ENCODE measurements at regions not wholly inside any gene's neighbourhood (a gene's known extent, or its start where the extent isn't known, plus 50 kb on each side); places are given as distances from the start of the nearest gene placed in this dataset.

GRCh38 chr20:52683761-52684160 is 288.4 kb upstream of the TSHZ2 start:
- no peak for DNase-seq

GRCh38 chr20:52682237-52682636 is 289.9 kb upstream of the TSHZ2 start:
- no peak for DNase-seq
- in situ Hi-C loops (cut with MboI; ENCODE audit: low pct_unique_long_range_greater_than_20kb, low sequenced_read_pairs) = no loop called here

More at GRCh38 chr20:52683761-52684160, 288.4 kb upstream of the TSHZ2 start:
- in situ Hi-C loops (cut with MboI; ENCODE audit: low pct_unique_long_range_greater_than_20kb, low sequenced_read_pairs) = no loop called here

DNA sequence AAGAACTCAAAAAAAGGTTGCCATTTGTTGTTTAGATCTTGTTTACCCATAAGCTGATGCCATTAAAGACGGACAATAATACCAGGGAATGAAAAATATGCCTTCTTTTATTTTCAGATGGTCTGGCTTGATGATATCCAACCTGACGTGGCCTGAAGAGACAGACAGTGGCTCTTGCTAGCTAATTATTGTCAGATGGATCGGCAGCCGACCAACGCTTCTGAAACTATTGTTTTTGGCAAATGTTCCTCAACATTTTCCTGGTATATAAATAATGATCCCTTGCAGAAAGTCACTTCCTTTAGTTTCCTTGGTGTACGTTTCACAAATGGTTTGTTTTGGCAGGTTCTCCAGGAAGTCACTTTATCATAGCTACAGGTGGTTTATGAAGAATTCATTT is 290.9 kb upstream of the TSHZ2 start:
- no peak for DNase-seq
- in situ Hi-C loops (cut with MboI; ENCODE audit: low pct_unique_long_range_greater_than_20kb, low sequenced_read_pairs) = no loop called here

GRCh38 chr20:52677216-52677615 is 294.9 kb upstream of the TSHZ2 start:
- in situ Hi-C loops (cut with MboI; ENCODE audit: low pct_unique_long_range_greater_than_20kb, low sequenced_read_pairs) = no loop called here
- no peak for DNase-seq

GRCh38 chr20:52676283-52676995 is 295.7 kb upstream of the TSHZ2 start:
- in situ Hi-C loops (cut with MboI; ENCODE audit: low pct_unique_long_range_greater_than_20kb, low sequenced_read_pairs) = no loop called here
- no peak for DNase-seq

DNA sequence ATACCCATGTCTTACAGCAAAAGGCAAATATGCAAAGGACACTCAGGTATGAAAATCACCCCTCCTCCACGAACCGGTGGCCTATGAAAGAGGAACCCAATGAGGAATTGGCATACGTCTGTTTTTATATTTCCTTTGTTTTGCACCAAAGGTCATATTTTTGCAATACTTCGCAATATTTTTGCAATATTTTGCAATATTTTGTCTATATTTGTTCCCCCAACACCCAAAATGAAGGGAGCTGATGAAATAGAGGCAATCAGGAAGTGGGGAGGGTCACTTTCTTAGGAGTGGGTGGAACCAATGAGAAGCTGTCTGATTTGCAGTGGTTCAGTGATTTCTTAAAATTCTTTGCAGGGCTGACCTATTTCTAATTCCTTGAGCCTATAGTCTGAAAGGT is 296.8 kb upstream of the TSHZ2 start:
- in situ Hi-C loops (cut with MboI; ENCODE audit: low pct_unique_long_range_greater_than_20kb, low sequenced_read_pairs) = no loop called here
- DNase-seq = no peak

DNA sequence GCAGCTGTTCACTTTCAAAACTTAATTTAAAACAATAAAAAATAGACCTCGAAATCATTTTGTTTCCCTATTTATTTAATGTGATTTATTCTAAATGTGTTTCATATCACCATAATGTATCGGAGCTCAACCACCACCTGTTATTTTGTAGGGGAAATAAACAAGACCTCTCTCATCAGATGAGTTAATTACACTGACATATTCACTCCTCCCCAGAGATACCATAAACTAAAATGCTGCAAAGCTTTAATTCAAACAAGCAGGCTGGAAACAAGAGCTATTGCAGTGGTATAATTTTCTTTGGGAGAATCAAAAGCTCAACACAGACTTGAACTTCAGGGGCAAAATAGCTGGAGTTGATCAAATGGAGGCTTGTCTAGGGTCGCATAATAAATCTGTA is 303.5 kb upstream of the TSHZ2 start:
- DNase-seq = no peak
- in situ Hi-C loops (cut with MboI; ENCODE audit: low pct_unique_long_range_greater_than_20kb, low sequenced_read_pairs) = no loop called here

DNA sequence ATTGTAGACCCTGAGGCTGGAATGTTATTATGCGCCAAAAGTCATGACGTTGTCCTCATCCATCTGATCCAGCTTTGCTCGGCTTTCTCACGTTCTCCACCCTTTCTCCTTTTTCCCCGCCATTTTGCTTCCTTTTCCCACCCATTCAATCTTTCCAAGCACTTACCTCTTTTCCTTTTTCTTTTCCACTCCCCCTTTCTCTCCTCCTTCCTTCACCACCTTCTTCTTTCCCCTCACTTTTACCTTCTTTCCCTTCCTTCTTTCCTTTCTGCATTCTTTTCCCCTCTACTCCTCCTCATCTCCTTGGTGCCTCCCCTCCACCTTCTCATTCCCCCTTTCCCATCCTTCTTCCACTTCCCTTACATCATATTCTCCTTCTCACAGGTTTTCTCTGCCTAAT is 304.8 kb upstream of the TSHZ2 start:
- DNase-seq = no peak
- in situ Hi-C loops (cut with MboI; ENCODE audit: low pct_unique_long_range_greater_than_20kb, low sequenced_read_pairs) = no loop called here

DNA sequence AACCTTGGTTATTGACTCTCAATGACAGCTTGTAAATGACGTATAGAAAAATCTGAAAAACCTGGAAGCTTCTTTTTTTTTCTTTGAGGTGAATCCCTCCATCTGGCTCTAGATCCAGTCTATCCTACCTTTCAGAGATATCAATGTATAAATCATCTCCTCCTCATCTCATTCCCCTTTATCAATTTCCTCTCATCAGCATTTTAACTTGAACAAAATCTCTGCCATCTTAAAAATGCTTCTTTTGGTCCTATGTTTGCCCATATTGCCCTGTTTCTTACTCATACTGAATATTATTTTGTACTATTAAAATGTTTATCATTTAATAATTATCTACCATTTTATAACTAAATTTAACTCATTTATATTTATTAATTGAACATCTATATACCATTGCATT is 306.7 kb upstream of the TSHZ2 start:
- in situ Hi-C loops (cut with MboI; ENCODE audit: low pct_unique_long_range_greater_than_20kb, low sequenced_read_pairs) = no loop called here
- no peak for DNase-seq

DNA sequence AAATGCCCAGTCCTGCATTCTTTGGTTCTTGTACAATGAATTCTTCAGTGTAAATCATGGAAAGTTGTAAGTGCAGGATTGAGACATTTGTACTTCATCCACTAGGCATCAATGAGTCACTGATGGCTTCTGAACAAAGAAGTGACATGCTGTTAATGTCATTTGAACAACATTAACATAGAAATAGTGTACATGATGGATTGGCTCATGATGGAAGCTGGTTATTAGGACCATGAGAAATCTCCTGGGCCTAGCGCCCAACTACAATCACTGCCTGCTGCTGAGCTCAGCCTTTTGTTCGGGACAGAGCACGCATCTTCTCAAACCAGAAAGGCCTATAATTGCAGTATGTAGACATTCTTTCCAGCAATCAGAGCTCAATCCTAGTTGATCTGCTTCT is 316.8 kb upstream of the TSHZ2 start:
- no peak for DNase-seq
- in situ Hi-C loops (cut with MboI; ENCODE audit: low pct_unique_long_range_greater_than_20kb, low sequenced_read_pairs) = no loop called here

DNA sequence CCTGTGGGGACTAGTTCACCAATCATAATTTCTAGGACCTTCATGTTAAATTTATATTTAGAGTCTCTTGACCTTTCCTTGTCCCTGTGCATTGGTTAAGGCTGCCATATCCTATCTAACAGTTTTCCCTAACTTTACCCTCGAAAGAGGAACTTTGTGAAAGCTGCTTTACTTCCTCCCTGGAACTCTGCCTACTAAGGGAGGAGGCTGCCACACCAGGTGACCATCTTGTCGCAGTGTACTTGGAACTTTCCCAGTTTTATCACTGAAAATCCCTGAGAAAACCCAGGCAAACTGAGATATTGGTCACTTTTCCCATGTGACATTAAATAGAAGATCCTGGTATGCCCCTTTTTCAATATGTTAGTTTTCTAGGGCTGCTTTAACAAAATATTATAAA is 317.6 kb upstream of the TSHZ2 start:
- no peak for DNase-seq
- in situ Hi-C loops (cut with MboI; ENCODE audit: low pct_unique_long_range_greater_than_20kb, low sequenced_read_pairs) = no loop called here

GRCh38 chr20:52652271-52652670 is 319.9 kb upstream of the TSHZ2 start:
- in situ Hi-C loops (cut with MboI; ENCODE audit: low pct_unique_long_range_greater_than_20kb, low sequenced_read_pairs) = no loop called here
- DNase-seq = no peak

DNA sequence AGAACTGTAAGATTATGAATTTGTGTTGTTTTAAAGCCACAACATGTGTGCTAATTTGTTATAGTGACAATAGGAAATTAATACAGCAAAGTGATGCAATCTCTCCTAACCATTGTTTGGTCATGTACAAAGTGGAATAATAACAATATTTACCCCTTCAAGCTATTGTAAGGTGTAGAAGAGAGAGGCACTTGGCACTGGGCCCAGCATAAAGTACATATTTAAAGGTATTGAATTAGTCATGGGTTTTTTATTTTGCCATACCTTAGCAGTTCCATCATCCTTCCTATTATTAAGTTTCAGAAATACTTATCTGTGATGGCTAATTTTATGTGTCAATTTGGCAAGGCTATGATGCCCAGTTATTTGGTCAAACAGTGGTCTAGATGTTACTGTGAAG is 322.4 kb upstream of the TSHZ2 start:
- no peak for DNase-seq
- in situ Hi-C loops (cut with MboI; ENCODE audit: low pct_unique_long_range_greater_than_20kb, low sequenced_read_pairs) = no loop called here

DNA sequence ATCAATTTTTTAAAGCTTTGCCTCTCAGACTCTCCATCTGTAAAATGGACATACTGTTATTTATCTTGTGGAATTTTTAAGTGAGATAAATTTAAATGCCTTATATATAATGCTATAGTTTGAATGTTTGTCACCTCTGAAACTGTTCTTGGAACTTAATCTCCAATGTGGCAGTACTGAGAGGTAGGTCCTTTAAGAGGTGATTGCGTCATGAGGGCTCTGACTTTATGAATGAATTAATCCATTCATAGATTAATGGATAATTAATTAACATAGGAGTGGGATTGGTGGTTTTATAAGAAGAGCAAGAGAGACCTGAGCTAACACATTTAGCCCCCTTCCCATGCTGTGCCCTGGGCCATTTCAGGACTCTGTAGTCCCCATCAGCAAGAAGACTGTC is 326.3 kb upstream of the TSHZ2 start:
- in situ Hi-C loops (cut with MboI; ENCODE audit: low pct_unique_long_range_greater_than_20kb, low sequenced_read_pairs) = no loop called here
- DNase-seq = no peak

DNA sequence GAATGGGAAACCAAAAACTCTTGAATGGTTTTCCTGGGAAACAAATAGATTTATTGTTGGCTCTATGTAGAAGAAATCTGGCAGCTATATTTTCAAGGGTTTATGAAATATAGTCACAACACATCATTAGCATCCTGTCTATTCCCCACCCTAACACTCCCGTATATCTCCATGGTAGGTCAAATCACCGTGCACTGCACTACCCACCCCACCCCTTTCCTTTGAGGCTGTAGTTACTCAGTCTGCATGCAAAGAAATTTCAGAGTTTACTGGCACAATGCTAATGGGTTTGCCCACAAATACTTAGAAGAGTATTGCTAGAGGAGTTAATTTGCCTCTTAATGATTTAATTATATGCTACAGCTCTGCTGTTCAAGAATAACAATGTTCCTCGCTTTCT is 329.1 kb upstream of the TSHZ2 start:
- in situ Hi-C loops (cut with MboI; ENCODE audit: low pct_unique_long_range_greater_than_20kb, low sequenced_read_pairs) = no loop called here
- DNase-seq = no peak

GRCh38 chr20:52637201-52637600 is 335.0 kb upstream of the TSHZ2 start:
- in situ Hi-C loops (cut with MboI; ENCODE audit: low pct_unique_long_range_greater_than_20kb, low sequenced_read_pairs) = no loop called here
- no peak for DNase-seq

GRCh38 chr20:52631469-52631868 is 340.7 kb upstream of the TSHZ2 start:
- in situ Hi-C loops (cut with MboI; ENCODE audit: low pct_unique_long_range_greater_than_20kb, low sequenced_read_pairs) = no loop called here
- no peak for DNase-seq

DNA sequence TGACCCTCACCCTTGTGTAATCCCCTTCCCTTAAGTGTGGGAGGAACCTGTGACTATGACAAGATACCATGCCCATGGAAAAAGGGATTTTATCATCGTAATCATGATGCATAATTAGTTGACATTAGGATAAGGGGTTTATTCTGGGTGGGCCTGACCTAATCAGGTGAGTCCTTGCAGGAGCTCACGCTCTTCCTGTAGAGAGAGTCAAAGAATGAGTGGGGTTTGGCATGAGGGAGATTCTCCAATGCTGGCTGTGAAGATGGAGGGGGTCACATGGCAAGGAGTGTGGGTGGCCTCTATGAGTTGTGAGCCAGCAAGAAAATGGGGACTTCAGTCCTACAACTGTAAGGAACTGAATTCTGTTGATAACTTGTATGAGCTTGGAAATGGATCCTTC is 342.0 kb upstream of the TSHZ2 start:
- in situ Hi-C loops (cut with MboI; ENCODE audit: low pct_unique_long_range_greater_than_20kb, low sequenced_read_pairs) = no loop called here
- no peak for DNase-seq

GRCh38 chr20:52624281-52624680 is 347.9 kb upstream of the TSHZ2 start:
- DNase-seq = no peak
- in situ Hi-C loops (cut with MboI; ENCODE audit: low pct_unique_long_range_greater_than_20kb, low sequenced_read_pairs) = no loop called here

DNA sequence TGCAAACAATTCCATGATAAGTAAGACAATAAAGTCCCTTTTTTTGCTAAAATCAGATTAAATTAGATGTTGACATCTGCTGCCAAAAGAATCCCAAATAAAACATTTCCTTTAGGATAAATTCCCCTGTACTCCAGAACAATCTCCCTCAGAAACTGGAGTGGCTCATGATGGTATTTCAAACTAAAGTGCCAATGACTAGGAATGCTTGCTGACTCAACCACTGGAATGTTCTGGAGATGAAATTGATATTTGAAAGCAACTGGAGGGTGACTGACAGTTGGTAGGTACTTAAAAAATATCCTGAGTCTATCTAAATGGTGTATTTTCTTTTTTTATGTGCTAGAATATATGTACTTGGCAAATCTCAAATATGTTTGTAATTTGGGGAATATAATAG is 350.1 kb upstream of the TSHZ2 start:
- in situ Hi-C loops (cut with MboI; ENCODE audit: low pct_unique_long_range_greater_than_20kb, low sequenced_read_pairs) = no loop called here

DNA sequence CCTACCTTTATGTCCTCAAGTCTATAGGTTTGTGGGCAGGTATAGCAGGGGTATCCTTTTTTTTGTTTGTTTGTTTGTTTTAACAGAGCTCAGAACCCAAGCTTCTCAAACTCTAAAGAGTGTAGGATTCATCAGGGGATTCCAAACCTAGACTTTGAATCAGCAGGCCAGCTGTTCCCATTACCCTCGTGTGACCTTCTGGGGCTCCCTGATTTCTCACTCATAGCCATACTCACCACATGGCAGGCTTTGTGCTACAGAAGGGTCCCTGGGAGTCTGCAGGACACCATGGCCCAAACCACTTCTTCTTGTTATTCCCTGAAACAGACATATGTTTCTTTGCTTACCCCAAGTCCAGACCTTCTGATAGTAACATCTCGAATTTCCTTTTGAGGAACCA is 350.8 kb upstream of the TSHZ2 start:
- in situ Hi-C loops (cut with MboI; ENCODE audit: low pct_unique_long_range_greater_than_20kb, low sequenced_read_pairs) = no loop called here
- no peak for DNase-seq

More for the DNA sequence above, 350.1 kb upstream of the TSHZ2 start:
- DNase-seq = no peak

DNA sequence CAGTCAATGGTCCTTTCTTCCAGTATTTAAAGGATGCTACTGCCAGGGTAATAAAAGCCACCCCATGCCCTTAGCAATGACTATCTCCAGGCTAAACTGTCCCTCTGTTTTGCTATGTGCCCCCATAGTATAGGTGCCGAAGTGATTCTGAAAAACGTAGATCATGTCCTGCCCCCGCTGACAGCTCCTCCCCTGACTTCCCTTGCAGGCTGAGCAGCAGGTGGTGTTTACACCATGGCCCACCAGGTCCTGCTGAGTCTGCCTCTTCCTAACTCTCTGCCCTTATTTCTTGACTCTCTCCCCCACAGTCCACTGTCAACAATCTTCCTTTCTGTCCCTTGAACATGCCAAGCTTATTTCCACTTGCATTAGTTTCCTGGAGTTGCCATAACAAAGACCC is 352.5 kb upstream of the TSHZ2 start:
- in situ Hi-C loops (cut with MboI; ENCODE audit: low pct_unique_long_range_greater_than_20kb, low sequenced_read_pairs) = no loop called here
- no peak for DNase-seq

Data from KBM-7 (cell line).